NCI-H1694 (cell line): ENCODE measurements at regions not wholly inside any gene's neighbourhood (a gene's known extent, or its start where the extent isn't known, plus 50 kb on each side); places are given as distances from the start of the nearest gene placed in this dataset.
"Not testable (repeated sequence)": the region's sequence is repeated elsewhere in the genome, so short reads cannot be mapped to it uniquely, and the experiment has no call there.

Experiments
- DNase-seq: peaks from one replicate; lab custom pipeline; 2025; lab: John Stamatoyannopoulos, UW

GRCh38 chr5:71907001-71907588 is 188.0 kb downstream of the CARTPT start:
- no peak for DNase-seq

GRCh38 chr5:71907608-71908145 is 188.6 kb downstream of the CARTPT start:
- no peak for DNase-seq

- DNase-seq = no peak
These were observed 191.7 kb downstream of the CARTPT start for GRCh38 chr5:71910741-71911140.

GRCh38 chr5:71912021-71912420 is 192.9 kb downstream of the CARTPT start:
- DNase-seq = no peak

GRCh38 chr5:71914281-71914680 is 193.0 kb upstream of the MAP1B start:
- no peak for DNase-seq

GRCh38 chr5:71922584-71923106 is 184.6 kb upstream of the MAP1B start:
- DNase-seq = no peak

- DNase-seq = no peak
These were observed 183.5 kb upstream of the MAP1B start for GRCh38 chr5:71923755-71924154.

- no peak for DNase-seq
These were observed 182.9 kb upstream of the MAP1B start for GRCh38 chr5:71924325-71924724.

GRCh38 chr5:71924980-71925379 is 182.3 kb upstream of the MAP1B start:
- no peak for DNase-seq

GRCh38 chr5:71925608-71926091 is 181.6 kb upstream of the MAP1B start:
- no peak for DNase-seq

GRCh38 chr5:71929003-71929402 is 178.3 kb upstream of the MAP1B start:
- no peak for DNase-seq

- not testable (repeated sequence) for DNase-seq
These were observed 176.7 kb upstream of the MAP1B start for GRCh38 chr5:71930554-71930953.

GRCh38 chr5:71932131-71932654 is 175.1 kb upstream of the MAP1B start:
- no peak for DNase-seq

GRCh38 chr5:71932655-71933338 is 174.5 kb upstream of the MAP1B start:
- DNase-seq = no peak

GRCh38 chr5:71934322-71934721 is 173.0 kb upstream of the MAP1B start:
- DNase-seq = no peak

GRCh38 chr5:71937921-71938698 is 169.2 kb upstream of the MAP1B start:
- DNase-seq = no peak

GRCh38 chr5:71938895-71939294 is 168.4 kb upstream of the MAP1B start:
- DNase-seq = no peak

GRCh38 chr5:71939452-71940230 is 167.6 kb upstream of the MAP1B start:
- DNase-seq = no peak

- DNase-seq = no peak
These were observed 163.4 kb upstream of the MAP1B start for GRCh38 chr5:71943874-71944273.

GRCh38 chr5:71945436-71945835 is 161.8 kb upstream of the MAP1B start:
- no peak for DNase-seq

GRCh38 chr5:71946343-71947030 is 160.8 kb upstream of the MAP1B start:
- DNase-seq = no peak
